Ramos (cell line): ENCODE measurements at regions not wholly inside any gene's neighbourhood (a gene's known extent, or its start where the extent isn't known, plus 50 kb on each side); places are given as distances from the start of the nearest gene placed in this dataset.
"Not testable (repeated sequence)": the region's sequence is repeated elsewhere in the genome, so short reads cannot be mapped to it uniquely, and the experiment has no call there.

Experiments
- in situ Hi-C: fragments of 300-500 bp; cut with MboI; formaldehyde crosslinking; loops from one replicate; pipeline ENCODE4 v1.14.3; 2022; ENCODE audit warnings: low sequenced_read_pairs; ENCODE audit not compliant: unreplicated experiment

DNA sequence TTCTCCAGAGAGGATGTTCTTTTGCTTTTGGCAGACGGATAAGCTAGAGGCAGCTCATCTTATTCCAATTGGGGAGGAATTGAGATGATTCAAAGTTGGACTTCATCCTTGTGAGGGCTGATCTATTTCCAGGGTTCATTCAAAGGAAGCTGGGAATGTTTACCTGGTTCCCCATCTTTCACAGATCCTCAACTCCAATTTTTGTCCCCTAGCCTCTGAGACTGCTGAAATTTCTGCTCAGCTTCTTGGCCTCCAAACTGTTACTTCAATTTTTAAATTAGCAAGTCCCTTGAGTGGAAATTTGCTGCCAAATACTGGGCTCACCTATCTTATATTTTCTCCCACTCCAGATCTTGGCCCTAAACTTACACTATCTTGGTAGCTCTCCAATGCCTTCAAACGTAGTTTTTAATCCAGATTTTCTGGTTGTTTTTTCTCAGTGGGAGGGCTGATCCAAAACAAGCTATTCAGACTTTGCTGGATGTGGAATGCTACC, 93.9 kb upstream of the NEK6 start:
- in situ Hi-C loops: no loop called here

DNA sequence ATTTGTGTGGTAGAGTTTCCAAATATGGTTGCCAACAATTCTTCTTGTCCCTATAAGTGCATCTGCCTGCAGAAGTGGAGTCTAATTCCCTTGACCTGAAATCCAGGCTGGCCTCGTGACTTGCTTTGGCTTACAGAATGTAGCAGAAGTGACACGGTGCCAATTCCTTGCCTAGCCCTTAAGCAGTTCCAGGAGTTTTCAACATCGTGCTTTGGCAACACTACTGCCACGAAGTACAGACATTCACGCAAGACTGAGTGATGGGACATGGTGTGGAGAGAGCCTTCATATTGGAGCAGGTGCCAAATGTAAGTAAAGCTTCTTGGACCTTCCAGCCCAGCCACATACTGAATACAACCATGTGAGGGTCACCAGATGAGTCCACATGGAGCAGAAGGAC, 92.9 kb upstream of the NEK6 start:
- in situ Hi-C loops: no loop called here

DNA sequence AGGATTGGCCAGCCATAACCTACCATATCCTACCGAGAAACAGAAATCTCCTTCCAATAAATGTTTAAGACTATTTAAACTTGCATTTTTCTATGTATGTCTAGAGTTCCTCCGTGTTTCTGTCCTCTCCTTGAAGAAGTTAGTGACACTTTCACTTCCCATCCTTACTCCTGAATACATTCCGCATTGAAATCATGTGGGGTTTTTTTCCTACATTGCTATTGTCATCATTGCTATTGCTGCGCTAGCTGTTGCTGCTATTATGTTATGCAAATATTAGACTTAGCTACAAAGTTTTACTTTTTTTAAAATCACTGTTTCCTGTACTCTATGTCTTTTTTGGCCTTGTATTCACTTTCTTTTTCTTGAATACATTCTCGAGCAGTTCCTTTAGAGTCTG, 83.3 kb upstream of the NEK6 start:
- in situ Hi-C loops: no loop called here

DNA sequence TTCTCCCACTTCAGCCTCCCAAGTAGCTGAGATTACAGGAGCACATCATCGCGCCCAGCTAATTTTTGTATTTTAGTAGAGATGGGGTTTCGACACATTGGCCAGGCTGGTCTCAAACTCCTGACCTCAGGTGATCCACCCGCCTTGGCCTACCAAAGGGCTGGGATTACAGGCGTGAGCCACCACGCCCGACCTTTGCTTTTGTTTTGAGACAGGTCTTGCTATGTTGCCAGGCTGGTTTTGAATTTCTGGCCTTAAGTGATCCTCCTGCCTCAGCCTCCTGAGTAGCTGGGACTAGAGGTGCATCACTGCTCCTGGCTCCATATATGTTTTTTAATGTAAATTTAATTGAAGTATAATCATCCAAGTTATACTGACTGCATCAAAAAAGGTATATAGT, 80.2 kb upstream of the NEK6 start:
- in situ Hi-C loops: not testable (repeated sequence)

DNA sequence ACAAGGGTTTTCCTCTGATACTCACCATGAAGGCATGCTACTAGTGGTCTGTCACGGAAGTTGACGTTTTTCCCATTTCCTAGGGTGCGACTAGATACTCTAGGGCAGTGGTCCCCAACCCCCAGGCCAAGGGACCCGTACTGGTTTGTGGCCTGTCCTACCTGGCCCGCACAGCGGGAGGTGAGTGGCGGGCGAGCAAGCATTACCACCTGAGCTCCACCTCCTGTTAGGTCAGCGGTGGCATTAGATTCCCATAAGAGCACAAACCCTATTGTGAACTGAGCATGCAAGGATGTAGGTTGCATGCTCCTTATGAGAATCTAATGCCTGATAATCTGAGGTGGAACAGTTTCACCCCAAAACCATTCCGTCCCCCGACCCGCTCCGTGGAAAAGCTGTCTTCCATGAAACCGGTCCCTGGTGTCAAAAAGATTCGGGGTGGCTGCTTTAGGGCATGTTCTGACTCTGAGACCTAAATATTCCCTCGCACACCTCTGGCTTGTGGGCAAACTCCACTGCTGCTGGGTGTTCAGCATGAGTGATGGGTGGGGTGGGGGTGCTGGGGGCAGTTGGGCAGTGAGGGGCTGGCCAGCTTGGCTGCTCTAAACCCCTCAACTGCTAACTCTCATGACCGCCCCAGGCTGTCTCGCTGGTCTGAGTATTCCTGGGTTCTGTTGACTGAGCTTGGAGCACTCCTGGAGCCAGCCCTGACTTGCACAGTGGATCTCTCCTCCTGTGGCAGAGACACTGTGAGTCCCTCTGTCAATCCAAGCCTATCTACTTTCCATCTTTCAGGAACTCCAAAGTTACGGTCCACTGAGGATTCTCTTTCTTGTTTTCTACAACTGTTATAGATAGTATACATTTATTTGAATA, 78.3 kb upstream of the NEK6 start:
- in situ Hi-C loops: no loop called here

DNA sequence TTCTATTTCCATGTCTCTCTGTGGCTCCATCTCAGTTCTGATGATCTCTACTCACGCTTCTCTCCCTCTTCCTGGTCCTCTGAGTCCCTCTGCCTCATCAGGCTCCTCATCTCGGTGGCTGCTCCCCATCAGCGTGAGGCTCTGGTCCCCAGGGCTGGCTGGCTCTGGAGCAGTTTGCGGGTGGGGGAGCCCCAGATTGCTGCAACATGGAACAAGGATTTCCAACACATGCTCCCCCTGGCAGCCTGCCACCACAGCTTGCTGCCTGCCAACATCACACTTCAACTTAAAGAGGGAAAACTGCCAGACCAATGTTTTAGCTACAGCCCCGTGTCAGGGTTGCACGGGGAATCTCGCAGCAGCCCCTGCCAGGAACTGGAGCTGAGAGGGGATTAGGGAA, 77.2 kb upstream of the NEK6 start:
- in situ Hi-C loops: no loop called here

DNA sequence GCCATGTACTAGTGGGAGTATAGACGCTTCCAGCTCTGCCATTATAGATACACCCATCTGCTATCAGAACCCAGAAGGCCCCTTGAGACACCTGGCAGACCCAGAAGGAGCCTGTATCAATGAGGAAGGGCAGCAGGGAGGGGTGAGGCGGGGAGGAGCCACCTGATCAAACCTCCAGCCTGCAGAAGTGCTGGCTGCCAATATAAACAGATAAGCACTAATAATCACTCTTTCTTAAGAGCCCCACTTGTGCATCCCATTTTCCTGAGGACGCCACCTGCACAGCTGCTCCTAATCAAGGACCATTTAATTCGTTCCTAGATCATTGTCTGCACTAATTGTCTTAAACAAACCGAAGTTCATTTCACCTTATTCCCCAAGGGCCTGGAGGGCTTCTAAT, 75.0 kb upstream of the NEK6 start:
- in situ Hi-C loops: no loop called here

DNA sequence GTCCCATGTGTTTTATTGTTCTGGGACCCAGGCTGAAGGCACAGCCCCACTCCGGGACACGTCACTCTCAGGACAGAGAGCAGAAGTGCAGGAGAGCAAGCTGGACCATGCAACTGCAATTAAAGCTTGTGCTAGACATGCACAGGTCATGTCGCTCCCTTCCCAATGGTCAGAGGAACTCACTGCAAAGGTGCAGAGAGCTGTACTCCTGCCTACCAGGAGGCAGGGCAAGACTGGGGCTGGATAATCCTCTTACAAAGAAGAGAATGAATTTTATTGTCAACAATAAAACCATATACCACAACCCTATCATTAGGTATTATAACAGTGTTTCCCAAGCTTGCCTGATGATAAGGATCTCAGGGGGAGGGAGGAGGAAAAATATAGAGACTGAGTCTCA, 74.0 kb upstream of the NEK6 start:
- in situ Hi-C loops: no loop called here

DNA sequence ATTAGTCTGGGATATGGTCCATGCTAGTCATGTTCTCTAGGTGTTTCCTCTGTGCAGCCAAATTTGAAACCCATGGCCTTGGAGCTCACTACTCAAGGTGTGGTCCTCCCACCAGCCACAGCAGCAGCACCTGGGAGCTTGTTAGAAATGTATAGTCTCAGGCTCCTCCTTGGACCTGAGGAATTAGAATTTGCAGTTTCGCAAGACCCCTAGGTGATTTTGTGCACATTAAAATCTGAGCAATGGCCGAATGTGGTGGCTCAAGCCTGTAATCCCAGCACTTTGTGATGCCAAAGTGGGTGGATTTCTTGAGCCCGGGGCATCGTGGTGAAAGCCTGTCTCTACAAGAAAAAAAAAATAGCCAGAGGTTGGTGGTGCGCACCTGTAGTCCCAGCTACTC, 72.3 kb upstream of the NEK6 start:
- in situ Hi-C loops: no loop called here

DNA sequence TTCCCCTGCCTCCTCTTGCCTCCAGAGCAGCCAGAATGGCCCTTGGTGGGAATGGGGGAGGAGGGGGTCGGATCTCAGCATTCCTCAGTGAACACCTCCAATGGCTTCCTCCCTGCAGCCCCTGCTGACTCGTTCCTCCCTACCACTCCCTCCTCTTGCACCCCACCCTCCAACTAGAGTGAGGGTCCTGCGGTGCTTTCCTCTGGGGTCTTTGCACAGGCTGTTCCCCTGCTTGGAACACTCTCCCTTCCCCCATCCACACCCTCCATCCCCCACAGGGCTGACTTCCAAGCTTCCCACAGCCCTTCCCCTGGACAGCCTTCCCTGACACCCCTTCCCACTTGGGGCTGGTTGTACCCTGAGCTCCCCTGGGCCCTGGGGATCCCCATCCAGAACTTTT, 70.4 kb upstream of the NEK6 start:
- in situ Hi-C loops: no loop called here

DNA sequence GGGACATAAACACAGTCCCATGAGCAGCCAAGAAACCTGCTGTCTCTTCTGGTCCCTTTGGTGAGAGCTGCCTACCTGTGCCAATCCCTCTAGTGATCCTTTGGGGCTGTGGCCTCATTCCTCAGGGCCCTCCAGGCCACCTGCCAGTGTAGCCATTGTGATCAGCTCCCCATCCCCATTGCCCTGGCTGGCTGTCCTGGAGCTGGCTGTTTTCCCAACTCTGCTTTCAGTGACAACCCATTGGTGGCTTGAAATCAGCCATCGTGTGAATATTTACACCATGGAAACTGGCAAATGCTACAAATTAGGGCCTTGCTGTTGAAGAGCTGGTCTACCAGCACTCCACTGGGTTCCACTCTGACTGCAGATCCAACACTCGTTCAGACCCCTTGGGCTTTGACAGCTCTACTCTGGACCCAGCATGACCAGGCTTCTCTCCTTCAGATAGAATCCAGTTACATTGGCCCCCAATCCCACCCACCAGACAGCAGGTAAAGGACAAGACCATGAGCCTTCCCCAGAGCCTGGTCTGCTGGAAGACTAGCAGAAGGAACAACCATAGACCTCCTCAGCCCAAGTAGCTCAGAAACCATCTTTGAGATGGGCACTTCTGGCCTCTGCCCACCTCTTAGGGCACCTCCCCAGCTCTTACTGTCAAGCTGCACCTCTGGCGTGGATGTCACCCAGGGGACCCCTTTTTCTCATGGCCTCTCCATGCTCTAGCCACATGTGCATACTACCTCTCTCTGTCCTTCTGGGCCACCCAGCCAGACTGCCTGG, 69.2 kb upstream of the NEK6 start:
- in situ Hi-C loops: no loop called here

DNA sequence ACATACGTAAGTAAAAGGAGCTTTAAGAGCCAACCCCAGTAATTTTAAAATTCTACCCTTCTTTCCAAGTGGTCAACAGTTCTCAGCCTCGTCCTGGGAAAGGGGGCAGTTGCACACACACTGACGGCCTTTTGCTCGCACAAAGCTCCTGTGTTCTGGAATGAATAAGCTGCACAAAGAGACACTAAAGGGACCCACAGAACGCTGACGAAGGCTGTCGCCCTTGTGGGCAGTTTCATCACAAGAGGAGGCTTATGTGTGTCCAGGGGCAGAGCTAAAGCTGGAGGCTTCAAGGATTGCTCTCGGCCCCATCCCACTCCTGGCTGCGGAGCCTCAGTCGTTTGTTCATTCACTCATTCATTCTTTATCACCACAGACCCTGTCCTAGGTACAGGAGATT, 67.0 kb upstream of the NEK6 start:
- in situ Hi-C loops: no loop called here

DNA sequence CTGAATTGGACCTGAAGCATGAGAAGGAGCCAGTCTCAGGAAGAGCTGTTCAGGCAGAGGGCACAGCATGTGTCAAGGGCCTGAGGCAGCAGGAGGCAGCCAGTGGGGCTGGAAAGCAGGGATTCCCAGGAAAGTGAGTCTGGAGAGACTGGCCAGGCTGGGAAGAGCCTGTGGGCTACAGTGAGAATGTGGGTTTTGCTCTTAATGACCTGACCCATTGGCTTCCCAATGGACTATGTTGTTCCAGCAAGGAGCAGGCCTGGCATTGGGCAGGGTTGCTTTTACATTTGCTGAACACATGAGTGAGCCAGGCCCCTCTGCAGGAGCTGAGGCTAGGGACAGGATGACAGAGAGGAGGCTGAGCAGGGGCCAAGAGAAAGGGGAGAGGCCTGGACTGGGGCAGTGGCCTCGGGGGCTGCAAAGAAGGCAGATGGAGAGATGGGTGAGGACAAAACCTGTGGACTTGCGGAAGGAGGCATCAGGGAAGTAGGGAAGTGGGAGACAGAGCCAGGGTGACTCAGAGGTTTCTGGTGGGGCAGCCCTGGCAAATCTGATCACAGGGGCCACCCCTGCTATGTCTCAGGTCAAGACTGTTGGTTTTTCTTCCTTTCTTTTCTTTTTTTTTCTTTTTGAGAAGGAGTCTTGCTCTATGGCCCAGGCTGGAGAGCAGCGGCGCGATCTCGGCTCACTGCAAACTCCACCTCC, 65.9 kb upstream of the NEK6 start:
- in situ Hi-C loops: no loop called here

DNA sequence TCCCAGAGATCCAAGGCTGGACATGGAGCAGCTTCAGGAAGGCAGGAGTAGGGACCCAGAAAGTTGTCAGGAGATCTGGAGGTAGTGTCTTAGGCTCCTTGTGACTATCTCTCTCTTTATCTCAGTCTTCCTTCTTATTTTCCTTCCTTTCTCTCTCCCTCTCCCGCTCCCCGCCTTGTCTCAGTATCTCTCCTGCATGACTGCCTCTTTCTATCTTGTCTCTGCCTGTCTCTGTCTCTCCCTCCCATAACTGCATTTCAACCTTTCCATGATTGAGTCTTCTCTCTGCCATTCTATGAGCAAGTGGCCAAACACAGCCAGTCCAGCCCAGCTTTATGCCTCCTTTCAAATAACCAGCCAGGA, 61.0 kb upstream of the NEK6 start:
- in situ Hi-C loops: no loop called here

DNA sequence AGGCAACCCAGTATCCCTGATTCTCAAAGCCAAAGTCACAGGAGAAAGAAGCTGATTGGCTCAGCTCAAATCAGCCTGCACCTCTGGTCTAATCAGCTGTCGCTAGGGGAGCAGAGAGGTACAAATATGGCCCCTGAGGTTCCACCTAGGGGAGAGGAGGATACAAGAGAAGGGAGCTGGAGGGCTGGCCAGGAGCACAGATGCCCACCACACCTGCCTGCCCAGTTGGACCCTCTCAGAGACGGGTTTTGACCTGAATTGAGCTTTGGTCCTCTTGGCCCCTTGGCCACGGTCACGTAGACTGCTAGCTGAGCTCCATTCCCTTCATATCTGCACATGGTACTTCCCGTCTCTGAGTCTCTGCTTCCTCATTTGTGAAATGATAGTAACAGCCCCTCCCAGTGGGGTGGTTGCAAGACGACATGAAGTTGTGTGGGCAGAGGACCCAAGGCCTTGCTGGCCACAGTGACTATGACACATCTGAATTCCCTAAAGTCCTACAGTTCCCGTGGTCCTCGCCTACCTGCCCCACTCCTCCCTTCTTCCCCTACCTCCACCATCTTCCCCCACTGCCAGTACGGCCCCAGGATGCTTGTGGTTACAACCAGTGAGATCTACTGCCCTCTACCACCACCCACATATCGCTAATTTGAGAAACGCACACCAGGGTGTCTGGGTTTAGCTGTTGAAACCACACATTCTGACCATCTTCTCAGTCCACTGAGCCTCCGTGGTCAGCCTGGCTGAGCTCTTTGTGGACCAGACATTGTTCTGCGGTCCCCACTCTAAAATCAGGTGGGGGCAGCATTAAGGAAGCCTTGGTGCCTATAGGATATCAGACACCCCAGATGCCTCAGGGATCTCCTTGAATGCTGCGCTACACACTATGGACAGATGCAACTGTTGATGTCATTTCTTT, 60.3 kb upstream of the NEK6 start:
- in situ Hi-C loops: no loop called here

DNA sequence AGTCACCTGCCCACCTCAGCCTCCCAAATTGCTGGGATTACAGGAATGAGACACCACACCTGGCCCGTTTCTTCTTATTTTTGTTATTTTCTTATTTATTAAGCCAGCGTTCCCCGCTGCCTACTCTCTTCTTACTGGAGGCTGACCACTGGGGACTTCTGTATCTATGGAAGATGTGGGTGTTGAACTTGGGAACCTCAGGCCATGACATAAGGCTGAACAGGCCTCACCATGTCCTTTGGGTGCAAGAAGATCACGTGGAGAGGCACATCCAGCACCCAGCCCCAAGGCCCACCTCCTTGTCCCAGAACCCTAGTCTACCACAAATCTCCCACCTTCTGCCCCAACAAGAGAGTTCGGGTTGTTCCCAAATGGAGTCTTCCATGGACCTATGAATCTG, 59.4 kb upstream of the NEK6 start:
- in situ Hi-C loops: no loop called here

DNA sequence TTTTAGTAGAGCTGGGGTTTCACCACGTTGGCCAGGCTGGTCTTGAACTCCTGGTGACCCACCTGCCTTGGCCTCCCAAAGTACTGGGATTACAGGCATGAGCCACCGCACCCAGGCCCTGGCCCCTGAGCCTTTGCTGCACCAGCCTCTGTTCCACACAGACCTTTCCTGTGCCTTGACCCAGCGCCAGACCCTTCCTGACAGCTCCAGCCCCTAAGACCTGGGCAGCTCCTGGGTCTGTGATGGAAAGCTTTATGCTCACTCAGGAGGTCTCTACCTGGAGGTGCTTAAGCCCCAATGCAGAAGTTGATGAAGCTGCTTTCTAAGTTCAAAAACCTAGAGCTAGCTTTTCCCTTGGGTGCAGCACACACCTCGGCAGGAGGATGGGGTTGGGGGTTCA, 58.8 kb upstream of the NEK6 start:
- in situ Hi-C loops: no loop called here

DNA sequence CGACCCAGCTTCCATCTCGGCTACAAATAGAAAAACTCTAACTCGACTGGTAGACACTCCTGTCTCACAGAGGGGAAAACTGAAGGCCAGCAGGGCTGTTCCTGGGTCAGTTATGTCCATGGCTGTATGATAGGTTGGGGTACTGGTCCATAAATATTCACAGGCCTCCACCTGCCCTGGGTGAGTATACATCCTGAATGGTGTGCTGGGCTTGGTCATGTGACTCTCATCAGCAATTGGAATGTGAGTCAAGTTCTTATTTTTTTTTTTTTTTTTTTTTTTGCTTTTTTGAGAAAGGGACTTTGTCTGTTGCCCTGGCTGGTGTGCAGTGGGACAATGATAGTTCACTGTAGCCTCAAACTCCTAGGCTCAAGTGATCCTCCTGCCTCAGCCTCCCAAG, 58.3 kb upstream of the NEK6 start:
- in situ Hi-C loops: no loop called here

DNA sequence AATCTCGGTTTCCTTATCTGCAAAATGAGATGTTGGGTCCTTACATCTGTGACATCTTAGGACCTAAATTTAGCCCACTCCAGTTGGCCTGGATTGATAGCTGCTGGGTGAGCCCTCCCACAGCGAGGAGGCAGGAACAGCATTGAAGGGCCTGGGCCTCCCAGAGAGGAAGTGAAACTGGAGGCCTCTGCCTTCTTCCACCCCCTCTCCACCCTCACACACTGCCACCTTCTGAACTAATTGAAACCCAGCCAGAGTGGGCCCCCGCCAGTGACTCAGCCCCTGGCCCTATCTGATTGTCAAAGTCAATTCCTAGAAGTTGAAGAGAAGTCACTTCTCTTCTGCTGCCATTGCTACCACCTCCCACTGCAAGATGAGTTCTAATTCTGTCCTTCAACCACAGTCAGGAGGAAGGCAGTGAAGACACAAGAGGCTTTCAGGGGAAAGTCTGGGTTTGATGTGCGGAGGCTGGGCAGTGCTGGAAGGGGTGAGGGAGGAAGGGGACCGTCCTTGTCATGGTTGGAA, 55.2 kb upstream of the NEK6 start:
- in situ Hi-C loops: no loop called here
